KBM-7 (cell line): ENCODE measurements at regions not wholly inside any gene's neighbourhood (a gene's known extent, or its start where the extent isn't known, plus 50 kb on each side); places are given as distances from the start of the nearest gene placed in this dataset.
A peak's percentile ranks its signal among the peaks of the same experiment; 100 is the strongest.

Experiments
- DNase-seq: peaks from one replicate; pipeline ENCODE4 v3.0.0-alpha.2; 2015
- in situ Hi-C: fragments of 300-500 bp; cut with MboI; formaldehyde crosslinking; loops from 2 replicates; pipeline ENCODE4 v1.14.3; 2020; ENCODE audit warnings: low sequenced_read_pairs, low pct_unique_long_range_greater_than_20kb, mixed read lengths

DNA sequence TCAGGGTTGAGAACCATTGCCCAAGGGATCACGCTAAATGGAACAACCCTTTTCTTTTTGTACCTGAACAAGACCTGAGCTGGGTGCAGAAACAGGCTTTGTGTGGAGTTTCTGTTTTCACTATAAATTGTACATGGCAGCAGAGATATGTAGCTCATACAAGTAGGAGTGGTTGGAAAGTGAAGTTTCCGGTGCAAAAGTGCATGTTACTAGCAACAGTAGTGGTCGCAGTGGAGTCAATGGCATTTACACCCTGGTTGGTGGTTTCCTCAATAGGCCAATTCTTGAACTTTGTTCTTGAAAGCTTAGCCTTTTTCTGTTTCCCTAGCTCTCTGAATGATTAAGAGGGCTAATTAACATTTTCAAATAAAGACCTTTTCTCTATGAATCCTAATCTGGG, 170.7 kb downstream of the NEBL start:
- DNase-seq: no peak
- in situ Hi-C loops: no loop called here

DNA sequence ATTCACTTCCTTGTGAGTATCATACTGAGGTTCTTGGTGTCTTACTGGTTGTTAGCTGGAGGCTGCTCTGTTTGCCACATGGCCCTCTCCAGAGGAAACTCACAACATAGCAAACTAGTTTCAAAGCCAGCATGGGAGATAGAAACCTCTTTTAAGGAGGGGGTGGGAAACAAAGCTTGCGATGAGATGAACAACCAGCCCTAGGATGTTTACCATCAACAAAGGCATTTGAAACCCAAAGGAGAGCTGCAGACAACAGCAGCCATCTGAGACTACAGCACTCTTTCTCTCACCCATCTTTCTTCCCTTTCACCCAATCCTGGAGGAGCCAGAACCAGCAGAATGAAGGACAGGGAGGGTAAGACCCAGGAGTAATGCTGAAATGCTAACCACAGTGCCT, 182.1 kb downstream of the NEBL start:
- in situ Hi-C loops: no loop called here
- DNase-seq: no peak

DNA sequence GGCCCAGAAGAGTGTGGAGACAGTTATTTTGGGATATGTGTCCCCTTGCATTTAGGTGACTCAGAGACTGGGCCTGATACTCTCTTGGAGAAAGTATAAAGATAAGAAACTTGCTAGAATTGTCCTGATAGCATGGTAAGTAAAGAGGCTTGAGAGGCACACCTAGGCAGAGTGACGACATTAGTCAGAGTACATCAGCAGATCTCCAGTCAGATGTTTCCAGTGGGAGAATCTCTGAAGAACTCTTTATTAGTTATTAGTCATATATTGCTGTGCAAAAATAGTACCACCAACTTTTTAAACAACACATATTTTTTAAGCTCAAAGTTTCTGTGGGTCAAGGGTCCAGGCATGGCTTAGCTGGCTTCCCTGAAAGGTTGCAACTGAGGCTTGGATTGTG, 182.6 kb downstream of the NEBL start:
- no peak for DNase-seq

DNA sequence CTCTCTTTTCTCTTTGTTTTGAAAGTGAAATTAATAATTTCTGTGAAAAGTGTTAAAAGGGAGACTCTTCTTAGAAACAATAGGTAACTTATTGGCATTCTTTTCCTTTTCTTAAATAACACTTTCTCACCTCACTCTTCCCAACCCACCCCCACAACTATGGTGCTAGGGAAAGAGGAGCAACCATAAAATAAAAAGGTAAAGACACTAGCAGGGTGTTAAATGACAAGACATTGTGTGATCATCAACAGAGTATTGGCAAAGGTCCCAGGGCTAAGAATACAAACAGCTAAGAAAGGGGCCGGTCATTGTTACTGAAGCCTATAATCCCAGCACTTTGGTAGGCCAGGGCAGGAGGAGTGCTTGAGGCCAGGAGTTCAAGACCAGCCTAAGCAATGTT, 183.7 kb downstream of the NEBL start:
- in situ Hi-C loops: no loop called here
- DNase-seq: no peak

More for the DNA sequence above, 182.6 kb downstream of the NEBL start:
- in situ Hi-C loops: no loop called here

DNA sequence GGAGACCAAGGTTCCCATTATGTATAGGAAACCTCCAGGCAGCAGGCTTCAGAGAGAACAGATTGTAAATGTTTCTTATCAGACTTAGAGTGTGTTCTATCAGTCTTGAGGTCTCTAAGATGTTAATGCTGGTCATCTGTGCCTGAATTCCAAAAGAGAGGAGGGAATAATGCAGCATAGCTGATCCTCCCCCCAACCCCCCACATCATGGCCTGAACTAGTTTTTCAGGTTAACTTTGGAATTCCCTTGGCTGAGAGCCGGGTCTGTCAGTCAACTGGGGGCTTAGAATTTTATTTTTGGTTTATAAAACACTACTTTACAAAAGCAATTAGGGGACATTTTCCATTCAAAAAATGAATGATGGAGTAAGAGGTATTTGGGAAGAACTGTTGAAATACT, 184.3 kb downstream of the NEBL start:
- DNase-seq: no peak
- in situ Hi-C loops: no loop called here

DNA sequence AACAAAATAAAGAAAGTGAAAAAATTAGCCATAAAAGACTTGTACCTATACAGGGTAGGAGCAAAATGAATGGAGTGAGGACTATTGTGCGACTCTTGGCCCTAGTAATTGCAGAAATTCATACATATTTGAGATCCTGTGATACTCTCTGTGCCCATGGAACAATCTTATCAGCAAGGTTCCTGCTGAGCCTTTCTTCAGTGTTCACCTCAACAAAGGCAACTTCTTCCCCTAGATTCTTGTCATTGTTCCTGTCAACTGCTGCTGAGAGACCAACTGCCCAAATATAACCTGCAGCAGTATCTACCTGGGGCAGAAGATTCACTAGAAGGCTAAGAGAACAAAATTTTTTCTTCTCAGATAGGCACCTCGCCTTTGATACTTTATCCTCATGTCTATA, 187.4 kb downstream of the NEBL start:
- in situ Hi-C loops: no loop called here
- no peak for DNase-seq

DNA sequence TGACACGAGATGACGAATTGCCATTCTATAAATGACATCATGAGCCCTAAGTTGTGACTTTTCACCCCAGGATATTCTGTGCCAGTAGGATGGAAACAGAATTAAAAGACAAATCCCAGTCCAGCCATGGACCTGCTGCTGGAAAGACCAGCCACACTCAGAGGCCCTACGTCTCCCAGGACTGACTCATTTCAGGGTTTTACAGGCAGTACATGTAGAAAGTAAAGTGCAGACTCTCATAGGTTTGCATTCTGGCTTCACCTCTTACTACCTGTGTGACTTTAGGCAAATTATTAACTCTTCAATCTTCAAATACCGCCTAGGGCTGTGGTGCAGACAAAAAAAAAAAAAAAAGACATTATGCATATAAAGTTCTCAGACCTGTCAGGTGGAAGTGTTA, 188.8 kb downstream of the NEBL start:
- no peak for DNase-seq
- in situ Hi-C loops: no loop called here

DNA sequence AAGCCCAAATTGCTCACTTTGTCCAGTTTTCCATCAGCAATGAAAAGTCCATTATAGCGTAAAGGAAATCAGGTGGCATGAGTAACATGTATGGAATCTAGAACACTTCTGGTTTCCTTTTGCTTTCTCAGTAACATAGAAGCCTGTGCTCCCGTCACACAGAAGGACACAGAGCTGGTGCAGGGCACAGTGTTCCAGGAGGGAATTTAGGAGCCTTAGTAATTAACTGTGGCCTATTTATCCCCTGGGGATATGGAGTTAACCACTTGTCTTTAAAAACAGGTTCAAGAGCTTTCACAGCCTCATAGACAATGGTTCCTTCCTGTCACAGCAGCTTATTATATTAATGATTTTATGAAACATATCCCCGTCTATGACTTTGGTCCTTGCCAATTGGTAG, 189.9 kb downstream of the NEBL start:
- in situ Hi-C loops: no loop called here
- DNase-seq: no peak

DNA sequence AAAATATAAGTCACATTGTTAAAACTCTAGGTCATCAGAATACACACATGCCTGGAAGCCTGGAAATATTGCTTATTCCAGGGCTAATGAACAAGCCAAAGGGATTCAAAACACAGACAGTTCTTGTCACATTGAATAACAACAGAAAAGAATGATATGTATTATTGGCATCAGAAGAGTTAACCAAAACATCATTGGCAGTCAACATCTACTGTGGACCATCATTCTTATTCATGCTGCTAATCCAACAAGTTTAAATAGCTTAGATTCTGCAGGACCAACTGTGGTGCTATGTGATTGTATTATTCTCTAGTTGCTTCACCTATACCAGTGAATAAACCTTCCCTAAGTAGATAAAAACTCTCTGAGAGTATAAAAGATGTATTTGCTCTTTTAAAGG, 198.3 kb downstream of the NEBL start:
- DNase-seq: no peak
- in situ Hi-C loops: no loop called here

DNA sequence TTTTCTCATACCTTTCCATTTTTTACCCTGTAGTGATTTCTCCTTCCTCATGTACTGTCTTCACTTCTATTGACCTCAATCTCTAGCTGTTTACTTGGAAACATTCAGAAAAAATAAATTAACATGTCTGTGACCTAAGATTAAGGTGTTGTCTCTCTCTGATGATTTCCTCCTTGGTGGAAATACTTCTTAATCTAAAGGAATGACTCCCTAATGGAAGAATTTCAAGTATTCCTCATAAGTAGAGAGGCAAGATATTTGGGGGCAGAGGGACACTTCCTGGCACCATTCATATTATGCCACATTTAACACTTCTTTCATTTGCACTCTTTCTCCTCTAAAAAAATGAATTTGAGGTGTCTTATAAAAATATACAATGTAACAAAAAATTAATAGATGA, 202.8 kb downstream of the NEBL start:
- in situ Hi-C loops: no loop called here
- no peak for DNase-seq

DNA sequence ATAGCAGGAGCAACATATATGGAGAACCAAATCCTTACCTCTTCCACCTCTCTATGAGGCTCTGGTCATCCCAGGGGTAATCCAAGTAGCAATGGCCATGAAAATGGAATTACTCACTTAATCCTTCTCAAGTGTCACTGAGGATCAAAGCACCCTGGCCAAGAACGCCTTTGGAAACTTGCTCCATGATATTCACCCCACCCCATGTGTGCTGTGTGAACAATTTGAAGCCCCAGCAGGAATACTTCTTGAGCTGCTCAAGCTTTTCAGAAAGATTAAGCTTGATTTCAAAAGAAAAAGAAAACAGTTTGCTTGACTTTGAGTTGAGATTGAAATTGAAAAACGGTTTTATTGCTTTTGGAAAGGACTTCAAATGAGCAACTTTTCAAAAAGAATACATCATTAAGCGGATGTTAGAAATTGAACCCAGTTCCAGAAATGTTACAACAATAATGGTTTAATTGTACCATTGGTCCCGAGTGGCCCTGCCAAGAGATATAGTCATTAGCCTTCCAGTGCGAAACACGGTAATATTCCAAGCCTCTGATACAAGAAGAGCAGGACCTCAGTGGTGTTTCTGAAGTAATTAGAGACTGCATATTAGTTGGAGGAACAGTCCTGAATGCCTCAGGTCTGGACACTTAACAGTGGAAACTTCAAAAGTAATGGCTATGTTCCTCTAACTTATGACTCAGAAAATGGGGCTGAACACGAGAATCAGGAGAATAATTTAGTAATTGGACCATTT, 208.1 kb downstream of the NEBL start:
- DNase-seq: no peak
- in situ Hi-C loops: no loop called here

DNA sequence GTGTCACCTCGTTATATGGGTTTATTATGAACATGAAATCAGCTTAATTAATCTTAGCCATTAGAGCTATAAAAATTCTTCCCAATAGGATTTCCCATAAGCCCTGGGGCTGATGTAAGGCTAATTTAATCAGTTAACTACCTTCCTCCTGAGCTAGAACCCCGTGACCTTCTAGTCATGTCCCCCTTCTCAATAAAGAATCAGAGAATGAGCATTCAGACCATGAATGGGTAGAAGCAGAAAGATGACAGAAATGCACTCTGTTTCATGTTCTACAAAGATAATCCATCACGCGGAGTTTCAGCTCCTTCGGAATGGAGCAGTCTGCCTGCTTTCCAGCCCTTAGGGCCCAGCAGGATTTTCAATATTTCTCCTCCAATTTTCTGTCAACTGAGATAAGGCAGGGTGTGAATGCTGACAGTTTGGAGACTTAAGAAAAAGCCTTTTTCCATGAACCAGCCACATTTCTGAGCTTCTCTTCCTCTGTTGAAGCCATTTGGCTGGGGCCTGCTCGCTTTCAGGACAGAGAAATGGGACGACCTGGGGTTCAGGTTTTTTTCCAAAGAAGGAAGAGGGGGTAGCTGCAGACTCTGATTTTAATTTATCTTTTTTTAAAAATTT, 211.0 kb downstream of the NEBL start:
- in situ Hi-C loops: no loop called here
- no peak for DNase-seq

DNA sequence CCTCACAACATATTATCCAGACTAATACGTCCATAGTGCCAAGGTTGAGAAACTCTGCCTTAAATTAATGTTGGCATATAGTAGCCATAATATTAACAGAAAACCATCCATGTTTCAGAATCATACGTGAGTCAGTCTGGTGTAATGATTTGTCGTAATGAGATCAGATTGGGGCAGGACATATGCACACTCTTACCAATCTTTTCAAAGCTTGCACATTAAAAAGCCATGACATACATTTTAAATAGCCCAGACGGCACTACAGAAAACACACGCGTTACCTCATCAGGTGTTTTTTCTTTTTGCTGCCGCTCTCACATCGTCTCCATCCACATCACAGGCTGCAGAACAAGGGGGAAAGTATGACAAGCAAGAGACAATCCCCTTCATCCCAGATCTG, 211.6 kb downstream of the NEBL start:
- in situ Hi-C loops: no loop called here
- DNase-seq: no peak

DNA sequence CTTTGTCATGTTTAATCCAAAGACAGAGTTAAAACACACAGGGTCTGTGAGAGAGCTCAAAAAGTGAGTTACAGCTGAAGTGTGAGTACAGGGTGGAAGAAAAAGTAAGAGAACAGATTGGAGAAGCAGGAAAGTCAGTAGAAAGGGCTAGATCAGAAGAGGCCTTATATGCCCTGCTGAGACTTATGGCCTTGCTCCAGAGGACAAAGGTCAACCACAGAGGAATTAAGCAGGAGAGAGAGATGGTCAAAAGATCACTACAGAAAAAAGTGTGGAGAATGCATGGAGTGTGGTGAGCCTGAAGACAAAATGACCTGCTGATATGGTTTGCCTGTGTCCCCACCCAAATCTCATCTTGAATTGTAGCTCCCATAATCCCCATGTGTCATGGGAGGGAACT, 213.8 kb downstream of the NEBL start:
- in situ Hi-C loops: no loop called here
- DNase-seq: no peak

DNA sequence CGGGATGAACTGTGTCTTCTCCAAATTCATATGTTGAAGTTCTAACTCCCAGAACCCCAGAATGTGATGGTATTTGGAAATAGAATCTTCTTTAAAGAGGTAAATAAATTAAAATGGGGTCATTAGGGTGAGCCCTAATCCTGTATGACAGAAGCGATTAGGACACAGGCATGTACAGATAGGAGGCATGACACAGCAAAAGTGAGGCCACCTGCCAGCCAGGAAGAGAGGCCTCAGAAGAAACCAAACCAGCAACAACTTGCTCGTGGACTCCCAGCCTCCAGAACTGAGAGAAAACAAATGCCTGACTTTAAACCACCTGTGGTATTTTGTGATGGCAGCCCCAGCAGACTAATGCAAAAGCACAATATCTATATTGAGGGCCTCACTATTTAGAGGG, 214.3 kb downstream of the NEBL start:
- DNase-seq: no peak
- in situ Hi-C loops: no loop called here

DNA sequence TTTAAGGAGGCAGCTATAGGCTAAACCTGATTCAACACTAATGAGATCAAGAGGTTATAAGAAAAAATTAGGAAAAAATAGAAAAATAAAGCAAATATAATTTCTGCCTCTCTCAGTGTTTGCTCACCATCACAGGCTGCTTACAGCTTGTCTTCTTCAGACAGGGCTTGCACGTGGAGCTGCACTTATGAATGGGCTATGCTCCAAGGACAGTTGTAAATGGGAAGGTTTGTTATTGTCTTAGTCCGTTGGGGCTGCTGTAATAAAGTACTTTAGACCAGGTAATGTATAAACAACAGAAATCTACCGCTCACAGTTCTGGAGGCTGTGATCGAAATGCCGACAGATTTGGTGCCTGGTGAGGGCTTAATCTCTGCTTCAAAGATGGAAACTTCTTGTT, 219.8 kb downstream of the NEBL start:
- in situ Hi-C loops: no loop called here
- DNase-seq: no peak

DNA sequence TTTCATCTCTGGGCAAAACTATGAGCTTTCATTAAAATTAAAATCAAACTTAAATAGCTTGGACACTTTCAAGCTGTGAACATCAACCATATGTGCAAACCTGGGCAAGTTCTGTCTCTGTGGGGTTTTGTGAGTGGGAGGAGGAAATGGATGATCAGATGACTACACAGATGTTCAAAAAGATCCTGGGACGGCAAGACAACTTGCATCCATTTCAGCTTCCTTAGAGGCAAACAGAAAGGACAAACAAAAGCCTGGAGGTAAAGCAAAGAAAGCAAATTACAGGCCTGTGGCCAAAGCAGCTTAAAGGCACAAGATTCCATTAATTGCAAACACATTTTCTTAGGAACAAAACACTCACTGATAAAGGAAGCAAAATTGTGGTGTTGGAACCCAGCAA, 222.2 kb downstream of the NEBL start:
- DNase-seq: peak; percentile 11
- in situ Hi-C loops: no loop called here

DNA sequence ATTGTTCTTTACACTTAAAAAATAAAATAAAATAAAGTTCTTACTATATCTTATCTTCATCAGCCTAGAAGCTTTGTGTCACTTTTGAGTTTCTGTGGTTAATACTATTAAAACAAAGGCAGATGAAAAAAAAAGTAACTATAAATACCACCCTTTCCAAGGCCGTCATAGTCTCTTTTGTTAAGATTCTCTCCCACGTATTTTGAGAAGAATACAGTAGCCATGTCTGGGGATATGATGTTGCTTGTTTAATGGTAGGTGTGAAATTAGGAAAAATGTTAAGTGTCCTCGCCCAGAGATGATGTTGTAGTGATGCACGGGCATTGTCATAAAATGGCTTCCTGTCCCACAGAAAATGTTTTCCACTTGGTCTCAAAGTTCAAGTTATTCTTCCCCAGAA, 223.9 kb downstream of the NEBL start:
- in situ Hi-C loops: no loop called here
- DNase-seq: no peak

DNA sequence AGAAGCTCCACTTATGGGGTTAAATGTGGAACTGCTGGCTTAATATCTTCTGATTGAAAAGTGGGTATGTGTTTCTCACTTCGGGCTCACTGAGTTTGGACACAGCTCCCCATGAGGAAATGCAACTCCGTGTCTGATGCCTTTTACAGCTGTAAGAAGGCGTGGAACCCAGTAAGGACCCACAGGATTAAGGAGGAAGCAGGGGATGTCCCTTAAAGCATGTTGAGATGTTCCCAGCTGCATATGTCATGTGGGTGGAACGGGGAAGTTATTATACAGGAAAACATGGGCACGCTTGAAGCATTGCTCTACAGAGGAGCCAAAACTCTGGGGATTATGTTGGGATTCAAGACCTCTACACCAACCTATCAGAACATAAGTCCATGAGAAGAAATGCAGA, 224.4 kb downstream of the NEBL start:
- DNase-seq: peak; percentile 3
- in situ Hi-C loops: no loop called here

DNA sequence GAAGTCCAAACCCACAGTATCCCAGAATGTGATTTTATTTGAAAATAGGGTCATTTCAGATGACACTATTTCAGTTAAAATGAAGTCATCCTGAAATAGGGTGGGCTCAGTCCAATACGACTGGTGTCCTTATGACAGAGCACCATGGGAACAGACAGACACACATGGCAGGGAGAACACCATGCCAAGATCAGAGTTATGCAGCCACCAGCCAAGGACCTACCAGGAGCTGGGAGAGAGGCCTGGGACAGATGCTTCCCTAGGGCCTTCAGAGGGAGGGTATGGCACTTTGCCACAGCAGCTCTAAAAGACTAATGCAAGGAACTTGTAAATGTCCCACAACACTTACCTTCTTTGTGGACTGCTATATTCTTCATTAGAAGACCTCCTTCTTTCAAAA, 226.5 kb downstream of the NEBL start:
- DNase-seq: no peak
- in situ Hi-C loops: no loop called here

DNA sequence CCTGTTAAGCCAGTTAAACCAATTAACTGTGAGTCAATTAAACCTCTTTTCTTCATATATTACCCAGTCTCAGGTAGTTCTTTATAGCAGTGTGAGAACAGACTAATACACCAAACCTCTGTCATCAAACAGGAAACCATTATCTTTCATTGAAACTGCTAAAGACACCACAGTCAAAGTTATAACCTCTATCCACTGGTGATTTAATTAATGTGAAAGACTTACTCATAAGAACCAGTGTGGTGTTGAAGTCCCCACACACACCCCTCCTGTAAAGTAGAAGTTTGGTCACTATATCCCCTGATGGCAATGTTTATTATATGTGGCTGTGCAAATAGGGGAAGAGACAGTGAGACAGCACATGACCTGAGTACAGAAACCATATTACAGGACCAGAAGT, 228.1 kb downstream of the NEBL start:
- in situ Hi-C loops: no loop called here

More for the DNA sequence above, 228.1 kb downstream of the NEBL start:
- DNase-seq: no peak
